ENCODE measurements at regions not wholly inside any gene's neighbourhood (a gene's known extent, or its start where the extent isn't known, plus 50 kb on each side); places are given as distances from the start of the nearest gene placed in this dataset.

DNA sequence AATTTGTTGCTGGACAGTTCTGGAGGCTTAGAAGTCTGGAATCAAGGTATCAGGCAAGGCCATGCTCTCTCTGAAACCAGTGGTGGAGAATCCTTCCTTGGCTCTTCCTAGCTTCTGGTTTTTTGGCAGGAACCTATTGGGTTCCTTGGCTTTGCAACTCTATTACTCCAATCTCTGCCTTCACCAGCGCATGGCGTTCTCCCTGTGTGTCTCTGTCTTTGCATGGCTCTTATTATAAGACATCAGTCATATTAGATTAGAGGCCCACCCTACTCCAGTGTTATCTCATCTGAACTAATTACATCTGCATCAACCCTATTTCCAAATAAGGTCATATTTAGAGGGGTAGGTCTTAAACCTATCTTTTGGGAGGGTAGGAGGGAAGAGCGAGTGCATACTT is 358.1 kb upstream of the RARB start:
- no peak for TF ChIP-seq CTCF (IDR thresholded peaks at IDR 0.05; ENCODE audit: extremely low read depth in 1 of 2, insufficient read depth in 1 of 2, low read depth in 1 of 2, low read length in 2 of 2)
- no peak for TF ChIP-seq EZH2 (IDR thresholded peaks at IDR 0.05; ENCODE audit: borderline replicate concordance, low read depth, low read length, severe bottlenecking)

Data from endothelial cell of umbilical vein (primary cell).